Stimulated activated CD8-positive, alpha-beta memory T cell treated with anti-CD3 and anti-CD28 coated beads, Interleukin-12 subunit alpha, Interleukin-12 subunit beta, amount 100 ng/mL, for 4 hours (primary cell): ENCODE measurements at regions not wholly inside any gene's neighbourhood (a gene's known extent, or its start where the extent isn't known, plus 50 kb on each side); places are given as distances from the start of the nearest gene placed in this dataset.

Experiments used
- DNase-seq: peaks from one replicate; pipeline ENCODE4 v3.0.0-alpha.2; 2020; ENCODE audit warnings: low read depth

DNA sequence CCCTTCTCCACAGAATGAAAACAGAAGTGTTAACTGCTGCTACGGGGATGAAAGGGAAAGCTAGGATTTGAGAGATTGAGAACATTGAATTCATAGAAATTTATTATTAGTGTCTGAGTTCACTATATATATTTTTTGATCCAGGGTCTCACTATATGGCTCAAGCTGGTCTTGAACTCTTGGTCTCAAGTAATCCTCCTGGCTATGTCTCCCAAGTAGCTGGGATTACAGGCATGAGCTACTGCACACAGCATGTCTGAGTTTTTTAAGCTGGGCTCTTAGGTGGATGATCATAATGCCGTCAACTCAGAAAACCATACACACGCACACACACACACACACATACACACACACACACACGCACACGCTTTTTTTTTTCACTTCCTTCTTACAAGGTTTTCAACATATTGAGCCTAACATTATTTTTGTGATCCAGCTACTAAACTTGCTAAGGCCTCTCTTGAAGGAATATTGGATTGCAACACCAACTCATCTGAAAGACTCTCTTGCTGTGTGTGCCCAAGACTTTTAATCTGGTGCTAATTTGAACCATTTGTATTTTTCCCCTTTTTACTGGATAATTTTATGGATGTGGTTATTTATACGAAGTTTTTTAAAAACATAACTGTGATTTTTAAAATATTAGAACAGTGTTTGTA is 1045.4 kb downstream of the DTWD2 start:
- no peak for DNase-seq

GRCh38 chr5:117893211-117893610 is 1095.1 kb downstream of the DTWD2 start:
- no peak for DNase-seq

DNA sequence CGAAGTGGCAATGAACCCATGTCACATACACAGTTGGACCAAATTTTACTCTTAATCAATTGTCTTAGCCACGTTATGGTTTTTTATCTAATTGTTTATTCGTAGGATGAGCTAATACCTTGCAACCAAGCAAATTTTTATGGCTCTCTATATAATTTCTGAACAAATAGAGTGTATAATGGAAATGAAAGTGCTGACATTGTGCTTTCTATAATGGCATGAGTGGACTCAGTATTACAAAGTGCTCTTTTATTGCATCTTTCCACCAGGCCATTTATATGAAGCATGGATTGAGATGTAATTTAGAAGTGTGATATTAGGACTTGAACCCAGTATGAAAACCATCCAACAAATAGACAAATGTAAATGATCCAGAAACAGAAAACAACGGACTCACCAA is 1096.0 kb downstream of the DTWD2 start:
- DNase-seq = no peak

- no peak for DNase-seq
These were observed 1098.8 kb downstream of the DTWD2 start for GRCh38 chr5:117889596-117889995.

GRCh38 chr5:117888688-117889087 is 1099.7 kb downstream of the DTWD2 start:
- no peak for DNase-seq

DNA sequence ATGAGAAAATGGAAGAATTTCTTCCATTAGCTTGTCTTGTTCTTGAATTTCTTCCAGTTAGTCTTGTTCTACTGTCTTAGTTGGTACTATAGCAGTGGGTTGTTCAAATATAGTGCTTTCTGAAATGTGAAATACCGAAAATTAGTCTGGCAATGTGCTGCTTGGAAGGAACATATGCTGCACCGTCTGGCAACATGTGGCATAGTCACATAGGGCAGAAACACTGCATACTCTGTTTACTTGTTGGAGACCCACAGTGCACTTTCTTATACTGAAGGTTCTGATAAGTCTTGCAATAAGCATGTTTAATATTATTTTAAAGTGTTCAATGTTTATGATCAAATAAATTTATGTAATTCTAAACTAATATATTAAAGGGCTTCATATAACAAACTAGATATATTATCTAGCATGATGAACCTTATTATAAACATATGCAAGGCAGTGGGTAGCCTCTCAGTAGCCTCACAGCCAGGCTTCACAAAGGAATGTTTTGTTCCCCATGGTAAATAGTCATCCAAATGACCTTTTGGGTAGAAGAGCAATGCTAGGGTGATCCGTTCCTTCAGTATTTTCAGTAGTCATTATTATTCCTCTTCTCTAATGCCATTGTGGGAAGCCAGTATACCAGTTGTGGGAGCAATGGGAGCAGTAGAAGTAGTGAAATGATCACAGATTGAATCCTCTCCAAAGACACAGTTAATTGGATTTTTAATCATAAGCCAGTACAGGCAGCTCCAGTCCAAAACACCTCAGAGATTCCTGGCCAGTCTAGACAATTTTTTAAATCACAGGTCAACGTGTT is 1106.7 kb downstream of the DTWD2 start:
- DNase-seq = no peak

DNA sequence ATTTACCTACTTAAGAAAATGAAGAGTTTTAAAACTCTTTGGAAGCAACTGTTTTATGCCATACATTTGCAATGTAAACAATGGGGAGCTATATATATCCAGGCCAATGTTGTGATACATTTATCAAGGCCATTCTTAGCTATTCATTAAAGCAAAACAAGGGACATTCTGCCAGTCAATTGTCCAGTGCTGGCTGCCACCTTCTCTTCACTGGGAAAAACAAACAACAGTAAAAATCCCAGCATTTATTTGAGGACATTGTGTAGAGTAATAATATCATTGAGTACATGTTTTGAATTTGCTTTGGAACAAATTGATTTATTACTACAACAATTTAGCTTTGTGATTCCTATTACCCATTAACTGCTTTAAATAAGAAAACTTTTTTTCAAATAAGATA is 1107.4 kb downstream of the DTWD2 start:
- no peak for DNase-seq

DNA sequence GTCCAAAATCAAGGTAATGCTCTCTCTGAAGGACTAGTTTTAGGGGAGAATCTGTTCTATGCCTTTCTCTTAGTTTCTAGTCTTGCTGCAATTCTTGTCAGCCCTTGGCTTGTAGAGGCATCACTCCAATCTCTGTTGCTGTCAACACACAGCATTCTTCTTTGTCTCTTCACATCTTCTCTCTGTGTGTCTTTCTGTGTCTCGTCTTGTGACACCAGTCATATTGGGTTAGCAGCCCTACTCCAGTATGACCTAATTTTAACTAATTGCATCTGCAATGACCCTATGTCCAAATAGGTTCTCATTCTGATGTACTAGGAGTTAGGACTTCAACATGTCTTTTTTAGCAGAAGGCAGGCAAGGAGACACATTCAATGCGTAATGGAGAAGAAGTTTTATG is 1110.6 kb downstream of the DTWD2 start:
- DNase-seq = no peak

GRCh38 chr5:117872798-117873368 is 1115.5 kb downstream of the DTWD2 start:
- no peak for DNase-seq

DNA sequence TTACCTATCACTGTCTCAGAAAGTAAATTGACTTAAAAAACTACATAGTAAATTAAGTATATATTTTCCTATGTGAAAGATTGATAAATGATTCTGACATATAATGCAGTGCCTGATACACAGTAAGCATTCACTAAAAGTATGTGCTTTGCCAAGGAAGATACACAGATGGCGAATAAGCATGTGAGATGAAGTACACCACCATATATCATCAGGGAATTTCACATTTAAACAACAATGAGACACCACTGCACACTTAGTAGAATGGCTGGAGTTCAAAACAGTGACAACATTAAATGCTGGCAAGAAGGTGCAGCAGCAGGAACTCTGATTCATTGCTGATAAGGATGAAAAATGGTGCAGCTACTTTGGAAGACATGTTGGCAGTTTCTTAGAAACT is 1118.8 kb downstream of the DTWD2 start:
- DNase-seq = no peak

GRCh38 chr5:117863586-117864296 is 1124.6 kb downstream of the DTWD2 start:
- DNase-seq = no peak

DNA sequence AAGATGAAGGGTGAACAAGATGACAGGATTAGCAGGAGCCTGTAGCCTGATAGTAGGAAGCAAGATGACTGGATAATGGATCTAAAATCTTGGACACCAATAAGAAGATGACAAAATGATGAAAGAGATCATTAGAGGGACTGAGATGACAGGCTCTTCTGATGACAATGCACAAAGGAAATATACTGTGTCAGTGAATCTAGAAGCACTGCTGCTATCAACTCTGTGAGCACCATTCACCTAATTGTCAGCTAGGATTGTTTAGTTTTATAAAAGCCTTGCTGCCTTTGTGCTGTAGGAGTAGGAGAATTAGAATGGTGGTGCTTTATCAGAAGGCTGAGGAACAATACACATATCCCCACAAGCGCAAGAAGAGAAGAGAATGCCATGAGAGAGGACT is 1127.8 kb downstream of the DTWD2 start:
- DNase-seq = no peak

- no peak for DNase-seq
These were observed 1129.2 kb downstream of the DTWD2 start for GRCh38 chr5:117859176-117859575.

- no peak for DNase-seq
These were observed 1131.6 kb downstream of the DTWD2 start for GRCh38 chr5:117856713-117857112.

- no peak for DNase-seq
These were observed 1150.6 kb downstream of the DTWD2 start for GRCh38 chr5:117837786-117838185.

DNA sequence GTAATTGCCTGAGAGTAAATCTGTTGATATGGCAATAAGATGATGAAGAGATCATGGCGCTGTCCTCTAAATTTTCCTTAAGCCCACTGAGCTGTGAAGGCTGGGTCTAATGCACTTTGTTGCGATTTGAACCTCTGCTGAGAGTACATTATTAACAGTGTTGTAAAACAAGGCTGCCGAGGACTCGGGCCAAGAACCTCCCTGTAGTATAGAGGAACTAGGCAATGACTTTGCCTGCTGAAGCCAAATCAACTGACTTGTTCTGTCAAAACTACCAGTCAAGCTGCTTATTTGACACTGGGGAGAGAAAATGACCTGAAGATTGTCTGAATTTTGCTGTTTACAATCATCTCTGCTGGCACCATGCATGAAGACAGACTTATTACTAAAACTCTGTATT is 1154.7 kb downstream of the DTWD2 start:
- no peak for DNase-seq

DNA sequence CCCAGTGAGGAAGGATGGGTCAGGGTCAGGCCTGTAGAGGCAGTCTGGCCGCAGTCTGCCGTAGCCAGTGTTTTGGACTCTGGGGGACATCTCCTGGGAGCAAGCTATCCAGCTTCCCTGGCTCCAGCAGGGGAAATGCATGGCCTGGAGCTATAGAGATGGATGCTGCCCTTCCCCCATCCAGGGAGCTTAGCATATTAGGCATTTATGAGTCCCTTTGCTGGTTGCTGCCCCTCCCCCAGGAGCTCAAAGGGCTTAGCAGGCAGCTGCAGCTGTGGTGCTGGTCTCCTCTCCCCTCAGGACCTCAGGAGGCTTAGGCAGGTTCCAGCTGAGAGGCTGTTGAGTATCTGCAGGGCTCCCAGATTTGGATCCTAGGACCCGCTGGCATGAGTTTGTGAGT is 1158.7 kb downstream of the DTWD2 start:
- DNase-seq = no peak

- no peak for DNase-seq
These were observed 1174.5 kb downstream of the DTWD2 start for GRCh38 chr5:117813850-117814249.

- no peak for DNase-seq
These were observed 1175.5 kb downstream of the DTWD2 start for GRCh38 chr5:117812861-117813260.

GRCh38 chr5:117809251-117809650 is 1179.1 kb downstream of the DTWD2 start:
- no peak for DNase-seq

- no peak for DNase-seq
These were observed 1183.3 kb downstream of the DTWD2 start for GRCh38 chr5:117805058-117805457.

DNA sequence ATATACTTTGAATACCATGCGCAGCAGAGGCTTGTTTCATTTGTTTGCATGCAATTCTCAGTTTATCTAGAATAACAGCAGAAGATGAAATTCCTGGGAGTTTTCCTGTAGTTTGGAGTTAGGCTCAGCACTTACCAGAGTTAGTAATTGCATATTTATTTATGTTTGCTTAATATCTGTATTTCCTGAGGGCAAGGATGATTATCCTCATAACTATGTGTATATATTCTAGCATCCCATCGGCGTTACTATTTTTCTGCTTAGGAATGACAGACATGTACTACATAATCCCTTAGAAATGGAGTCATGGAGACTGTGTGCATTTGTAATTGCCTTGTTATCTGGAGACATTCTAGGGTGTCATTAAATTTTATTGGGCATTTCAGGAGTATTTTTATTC is 1184.8 kb downstream of the DTWD2 start:
- no peak for DNase-seq

DNA sequence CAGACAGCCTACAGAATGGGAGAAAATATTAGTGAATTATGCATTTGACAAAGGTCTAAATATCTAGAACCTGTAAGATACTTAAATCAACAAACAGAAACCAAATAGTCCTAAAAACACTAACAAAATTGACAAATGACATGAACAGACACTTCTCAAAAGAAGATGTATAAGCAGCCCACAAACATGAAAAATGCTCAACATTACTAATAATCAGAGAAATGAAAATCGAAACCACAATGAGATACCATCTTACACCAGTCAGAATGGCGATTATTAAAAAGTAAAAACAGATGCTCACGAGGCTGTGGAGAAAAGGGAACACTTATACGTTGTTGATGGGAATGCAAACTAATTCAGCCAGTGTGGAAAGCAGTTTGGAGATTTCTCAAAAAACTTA is 1186.8 kb downstream of the DTWD2 start:
- no peak for DNase-seq
